KMS-11 (cell line): ENCODE measurements at regions not wholly inside any gene's neighbourhood (a gene's known extent, or its start where the extent isn't known, plus 50 kb on each side); places are given as distances from the start of the nearest gene placed in this dataset.

Source experiments
- H2AFZ ChIP-seq: fragments of 200-600 bp; sonication (generic); 2 replicates; pipeline ENCODE4 v1.6.1; 2016; ENCODE audit warnings: antibody characterized with exemption, mixed run types, low read depth
- H3K27ac ChIP-seq: fragments of 200-600 bp; sonication (generic); 2 replicates; pipeline ENCODE4 v1.6.1; 2016; ENCODE audit warnings: mild to moderate bottlenecking, mixed run types
- H3K27me3 ChIP-seq: fragments of 200-600 bp; sonication (generic); 2 replicates; pipeline ENCODE4 v1.6.1; 2017; ENCODE audit warnings: mild to moderate bottlenecking, low read depth, mixed run types, moderate library complexity; ENCODE audit not compliant: insufficient read depth
- H3K36me3 ChIP-seq: fragments of 200-600 bp; sonication (generic); 2 replicates; pipeline ENCODE4 v1.6.1; 2017; ENCODE audit warnings: mild to moderate bottlenecking, mixed run types; ENCODE audit not compliant: insufficient read depth
- H3K4me1 ChIP-seq: fragments of 200-600 bp; sonication (generic); 2 replicates; pipeline ENCODE4 v1.6.1; 2016; ENCODE audit warnings: mild to moderate bottlenecking, low read depth, mixed run types; ENCODE audit not compliant: poor library complexity, severe bottlenecking
- H3K4me2 ChIP-seq: fragments of 200-600 bp; sonication (generic); 2 replicates; pipeline ENCODE4 v1.7.0; 2016; ENCODE audit warnings: mild to moderate bottlenecking, mixed run types
- H3K4me3 ChIP-seq: fragments of 200-600 bp; sonication (generic); IDR thresholded peaks from 2 replicates; pipeline ENCODE4 v1.6.1; 2017; ENCODE audit warnings: low read depth, low read length, mixed read lengths; ENCODE audit not compliant: insufficient read depth
- H3K79me2 ChIP-seq: fragments of 200-600 bp; sonication (generic); 2 replicates; pipeline ENCODE4 v1.6.1; 2016; ENCODE audit warnings: low read depth, mixed run types; ENCODE audit not compliant: insufficient read depth
- H3K9ac ChIP-seq: fragments of 200-600 bp; sonication (generic); 2 replicates; pipeline ENCODE4 v1.6.1; 2016; ENCODE audit warnings: mild to moderate bottlenecking, mixed run types
- H4K20me1 ChIP-seq: fragments of 200-600 bp; sonication (generic); 2 replicates; pipeline ENCODE4 v1.6.1; 2016; ENCODE audit warnings: mild to moderate bottlenecking, mixed run types; ENCODE audit not compliant: insufficient read depth
- TF ChIP-seq, protein P1 (sequence below): fragments of 200-600 bp; sonication (generic); conservative IDR thresholded peaks from 2 replicates; pipeline ENCODE4 v1.6.1; 2017; ENCODE audit warnings: low read depth, mild to moderate bottlenecking, antibody characterized with exemption, low read length, moderate library complexity, mixed read lengths

GRCh38 chr5:136492587-136492986 is 127.2 kb upstream of the TRPC7 start:
- no peaks in the 10 kb centered on the region for H3K36me3 ChIP-seq
- H3K27me3 ChIP-seq, result no peaks in the 10 kb centered on the region
- H3K9ac ChIP-seq, result no peak overlapping the region
- no peak overlapping the region for H3K4me3 ChIP-seq
- no peaks in the 10 kb centered on the region for H4K20me1 ChIP-seq
- no peaks in the 10 kb centered on the region for H3K4me1 ChIP-seq
- no peak overlapping the region for H3K4me2 ChIP-seq
- no peak overlapping the region for H2AFZ ChIP-seq
- TF ChIP-seq, protein P1, sequence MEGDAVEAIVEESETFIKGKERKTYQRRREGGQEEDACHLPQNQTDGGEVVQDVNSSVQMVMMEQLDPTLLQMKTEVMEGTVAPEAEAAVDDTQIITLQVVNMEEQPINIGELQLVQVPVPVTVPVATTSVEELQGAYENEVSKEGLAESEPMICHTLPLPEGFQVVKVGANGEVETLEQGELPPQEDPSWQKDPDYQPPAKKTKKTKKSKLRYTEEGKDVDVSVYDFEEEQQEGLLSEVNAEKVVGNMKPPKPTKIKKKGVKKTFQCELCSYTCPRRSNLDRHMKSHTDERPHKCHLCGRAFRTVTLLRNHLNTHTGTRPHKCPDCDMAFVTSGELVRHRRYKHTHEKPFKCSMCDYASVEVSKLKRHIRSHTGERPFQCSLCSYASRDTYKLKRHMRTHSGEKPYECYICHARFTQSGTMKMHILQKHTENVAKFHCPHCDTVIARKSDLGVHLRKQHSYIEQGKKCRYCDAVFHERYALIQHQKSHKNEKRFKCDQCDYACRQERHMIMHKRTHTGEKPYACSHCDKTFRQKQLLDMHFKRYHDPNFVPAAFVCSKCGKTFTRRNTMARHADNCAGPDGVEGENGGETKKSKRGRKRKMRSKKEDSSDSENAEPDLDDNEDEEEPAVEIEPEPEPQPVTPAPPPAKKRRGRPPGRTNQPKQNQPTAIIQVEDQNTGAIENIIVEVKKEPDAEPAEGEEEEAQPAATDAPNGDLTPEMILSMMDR, result no peak
- H3K79me2 ChIP-seq, result no peaks in the 10 kb centered on the region
- no peak overlapping the region for H3K27ac ChIP-seq

- TF ChIP-seq, protein P1, result no peak
- Histone ChIP-seq H3K4me1 (no peaks in the 10 kb centered on the region), H3K79me2 (no peaks in the 10 kb centered on the region), H2AFZ (no peak overlapping the region), H3K4me3 (no peak overlapping the region), H3K4me2 (no peak overlapping the region), H3K27me3 (no peaks in the 10 kb centered on the region), H4K20me1 (no peaks in the 10 kb centered on the region), H3K9ac (no peak overlapping the region), H3K27ac (no peak overlapping the region), H3K36me3 (no peaks in the 10 kb centered on the region)
Measured at GRCh38 chr5:136491806-136492205, 126.5 kb upstream of the TRPC7 start.

- H2AFZ ChIP-seq, result no peak overlapping the region
Measured at GRCh38 chr5:136484808-136485325, 119.5 kb upstream of the TRPC7 start.

DNA sequence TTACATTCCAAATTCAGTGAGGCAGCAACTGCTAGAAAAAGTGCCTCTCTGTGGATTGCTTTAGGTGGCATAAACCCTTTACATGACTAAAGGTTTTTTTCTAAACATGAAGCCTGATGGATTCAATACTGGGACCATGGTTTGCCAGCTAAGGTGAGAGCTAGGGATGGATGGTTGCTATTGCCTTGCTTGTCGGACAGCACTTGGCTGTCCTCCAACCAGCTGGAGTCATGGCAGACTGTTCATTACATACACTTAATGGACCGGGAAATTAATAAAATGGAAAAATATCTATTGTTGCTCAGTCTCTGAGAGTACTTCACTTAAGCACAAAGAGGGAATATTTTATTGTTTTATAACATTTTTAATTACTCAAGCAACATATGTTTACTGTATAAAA is 116.9 kb upstream of the TRPC7 start:
- H3K27ac ChIP-seq, result no peak overlapping the region
- no peaks in the 10 kb centered on the region for H3K79me2 ChIP-seq
- H4K20me1 ChIP-seq, result no peaks in the 10 kb centered on the region
- no peaks in the 10 kb centered on the region for H3K36me3 ChIP-seq
- no peak overlapping the region for H3K9ac ChIP-seq
- no peak overlapping the region for H2AFZ ChIP-seq
- H3K27me3 ChIP-seq, result no peaks in the 10 kb centered on the region
- no peak overlapping the region for H3K4me3 ChIP-seq
- TF ChIP-seq, protein P1, result no peak
- no peaks in the 10 kb centered on the region for H3K4me1 ChIP-seq
- H3K4me2 ChIP-seq, result no peak overlapping the region

More at GRCh38 chr5:136484808-136485325, 119.5 kb upstream of the TRPC7 start:
- Histone ChIP-seq H3K9ac (no peak overlapping the region), H3K27ac (no peak overlapping the region), H3K4me3 (no peak overlapping the region), H3K4me2 (no peak overlapping the region), H3K27me3 (no peaks in the 10 kb centered on the region), H3K36me3 (no peaks in the 10 kb centered on the region), H3K79me2 (no peaks in the 10 kb centered on the region), H4K20me1 (no peaks in the 10 kb centered on the region), H3K4me1 (no peaks in the 10 kb centered on the region)
- TF ChIP-seq, protein P1, result no peak

GRCh38 chr5:136474466-136474865 is 109.1 kb upstream of the TRPC7 start:
- TF ChIP-seq, protein P1, result no peak
- no peaks in the 10 kb centered on the region for H3K4me1 ChIP-seq
- no peaks in the 10 kb centered on the region for H3K36me3 ChIP-seq

More at GRCh38 chr5:136474466-136474865, 109.1 kb upstream of the TRPC7 start:
- Histone ChIP-seq H3K4me3 (no peak overlapping the region), H3K4me2 (no peak overlapping the region), H2AFZ (no peak overlapping the region), H3K79me2 (no peaks in the 10 kb centered on the region), H4K20me1 (no peaks in the 10 kb centered on the region), H3K9ac (no peak overlapping the region), H3K27me3 (no peaks in the 10 kb centered on the region), H3K27ac (no peak overlapping the region)
